ENCODE measurements at regions not wholly inside any gene's neighbourhood (a gene's known extent, or its start where the extent isn't known, plus 50 kb on each side); places are given as distances from the start of the nearest gene placed in this dataset.

- TF ChIP-seq POLR2AphosphoS5 (IDR thresholded peaks at IDR 0.05; ENCODE audit: insufficient read depth, low read depth, low read length) (no peak), JUN (IDR thresholded peaks at IDR 0.05; ENCODE audit: borderline replicate concordance, insufficient read depth, insufficient read length, low read depth) (no peak), EZH2 (IDR thresholded peaks at IDR 0.05; ENCODE audit: borderline replicate concordance, low read depth, low read length, severe bottlenecking) (no peak)
Observed at GRCh38 chr22:33109514-33110430, 51.6 kb upstream of the SYN3 start.

Measured in endothelial cell of umbilical vein (primary cell).